GM18861 (cell line): ENCODE measurements at regions not wholly inside any gene's neighbourhood (a gene's known extent, or its start where the extent isn't known, plus 50 kb on each side); places are given as distances from the start of the nearest gene placed in this dataset.
"Not testable (repeated sequence)": the region's sequence is repeated elsewhere in the genome, so short reads cannot be mapped to it uniquely, and the experiment has no call there.

Experiments
- ATAC-seq: cut with Tn5 transposase; IDR thresholded peaks from one replicate; pipeline ENCODE4 v1.9.1; 2021; ENCODE audit not compliant: unreplicated experiment

DNA sequence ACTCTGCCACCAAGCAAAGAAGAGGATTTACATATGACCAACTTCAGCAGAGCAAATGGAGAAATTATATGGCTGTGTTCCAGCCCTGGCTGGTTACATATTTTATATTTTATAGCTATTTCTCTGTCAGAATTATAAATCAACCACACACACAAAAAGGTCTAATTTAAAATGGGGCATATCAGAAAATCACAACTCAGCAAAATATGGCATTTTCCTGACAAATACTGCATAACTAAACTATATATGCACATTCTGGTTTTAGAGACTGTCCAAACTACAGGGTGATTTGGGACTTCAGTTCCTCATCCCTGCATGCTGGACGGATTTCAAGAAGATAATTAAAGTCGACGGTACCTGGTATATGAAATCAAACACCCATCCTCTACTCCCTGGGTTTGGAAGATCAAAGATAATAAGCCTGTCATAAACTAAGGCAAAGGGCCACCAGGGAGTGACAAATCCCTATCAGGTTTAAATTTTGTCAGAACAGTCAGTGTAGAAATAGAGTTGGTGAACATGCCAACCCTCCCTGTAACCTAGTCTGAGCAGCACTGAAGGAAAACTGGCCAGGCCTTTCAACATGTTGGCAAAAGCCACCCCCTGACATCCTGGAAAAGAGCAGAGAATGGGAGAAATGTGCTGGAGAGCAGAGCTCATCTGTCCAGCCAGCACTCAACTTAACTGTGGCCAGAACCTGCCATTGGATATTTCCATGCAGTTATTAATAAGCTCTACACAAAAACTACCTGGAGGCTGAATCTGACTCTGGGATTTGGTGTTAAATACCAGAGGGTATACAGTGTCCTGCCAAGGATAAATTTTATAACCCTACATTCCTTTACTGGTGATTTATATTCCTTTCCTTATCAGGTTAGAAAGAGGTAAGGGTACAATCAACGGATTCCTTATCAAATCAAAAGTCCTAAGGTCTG is 235.7 kb downstream of the ENC1 start:
- no peak for ATAC-seq

DNA sequence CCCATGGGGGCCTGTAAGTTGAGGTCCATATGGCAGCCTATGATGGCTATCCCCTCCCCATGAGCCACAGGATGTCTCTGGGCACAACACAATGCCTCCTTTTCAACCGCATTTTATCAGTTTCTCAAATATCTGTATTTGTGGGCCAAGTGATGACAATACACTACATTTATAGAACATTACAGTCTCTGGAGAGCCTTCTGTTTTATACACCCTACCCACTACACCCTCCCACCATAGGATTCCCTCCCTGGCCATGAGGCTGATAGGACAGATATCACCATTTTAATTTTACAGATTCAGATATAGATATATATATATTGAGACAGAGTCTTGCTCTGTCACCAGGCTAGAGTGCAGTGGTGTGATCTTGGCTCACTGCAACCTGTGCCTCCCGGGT is 236.8 kb downstream of the ENC1 start:
- ATAC-seq: no peak

- ATAC-seq: no peak
These were observed 238.0 kb downstream of the ENC1 start for GRCh38 chr5:74402553-74402952.

DNA sequence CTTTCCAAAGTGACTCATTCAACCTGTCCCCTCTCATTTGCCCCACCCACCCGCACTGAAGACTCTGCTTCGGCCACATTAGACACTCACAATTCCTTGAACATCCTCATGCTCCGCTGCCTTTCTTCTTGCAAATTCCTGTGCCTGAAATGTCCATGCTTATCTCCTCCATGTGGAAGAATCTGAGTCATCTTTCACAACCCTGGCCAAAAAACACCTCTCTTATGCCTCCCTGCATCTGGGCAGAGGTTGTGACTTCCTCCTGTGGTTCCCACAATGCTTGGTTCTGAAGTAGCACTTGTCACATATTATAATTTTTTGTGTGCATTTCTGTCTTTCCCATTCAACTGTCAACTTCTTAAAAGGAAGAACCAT is 238.6 kb downstream of the ENC1 start:
- no peak for ATAC-seq

- ATAC-seq: no peak
These were observed 239.1 kb downstream of the ENC1 start for GRCh38 chr5:74401281-74401945.

DNA sequence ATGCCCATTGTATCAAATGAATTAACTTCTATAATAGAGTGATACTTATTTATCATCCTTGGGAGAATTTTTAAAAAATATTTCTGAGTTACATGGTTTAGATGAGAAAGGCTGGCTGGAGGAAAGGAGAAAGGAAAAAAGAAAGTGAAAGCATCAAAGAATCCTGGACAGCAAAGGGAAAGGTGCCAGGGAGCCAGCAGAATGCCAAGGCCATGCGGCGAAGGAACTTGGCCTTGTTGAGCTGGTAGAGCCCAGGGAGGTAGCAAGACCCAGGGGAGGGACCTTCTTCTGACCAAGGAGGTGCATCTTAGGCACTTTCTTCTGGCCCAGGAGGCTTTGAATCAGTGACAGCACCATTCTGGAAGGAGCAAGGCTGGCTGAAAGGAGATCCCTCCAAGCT is 240.5 kb downstream of the ENC1 start:
- ATAC-seq: no peak

- no peak for ATAC-seq
These were observed 243.5 kb downstream of the ENC1 start for GRCh38 chr5:74396913-74397622.

- no peak for ATAC-seq
These were observed 245.3 kb downstream of the ENC1 start for GRCh38 chr5:74394916-74395880.

DNA sequence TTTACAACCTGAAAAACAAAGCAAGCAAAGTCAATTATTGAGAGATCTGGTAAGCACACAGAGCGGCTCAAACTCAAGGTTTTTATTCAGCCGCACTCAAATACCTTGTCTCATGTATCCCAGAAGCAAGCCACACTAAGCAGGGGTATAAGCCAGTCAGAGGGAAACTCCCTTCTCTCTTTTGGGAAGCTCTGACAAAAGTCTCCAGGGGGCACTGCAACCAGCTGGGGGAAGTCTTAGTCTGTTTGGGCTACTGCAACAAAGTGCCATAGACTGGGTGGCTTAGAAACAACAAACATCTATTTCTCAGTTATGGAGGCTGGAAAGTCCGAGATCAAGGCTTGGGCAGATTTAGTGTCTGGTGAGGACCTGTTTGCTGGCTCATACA is 246.0 kb downstream of the ENC1 start:
- ATAC-seq: no peak

DNA sequence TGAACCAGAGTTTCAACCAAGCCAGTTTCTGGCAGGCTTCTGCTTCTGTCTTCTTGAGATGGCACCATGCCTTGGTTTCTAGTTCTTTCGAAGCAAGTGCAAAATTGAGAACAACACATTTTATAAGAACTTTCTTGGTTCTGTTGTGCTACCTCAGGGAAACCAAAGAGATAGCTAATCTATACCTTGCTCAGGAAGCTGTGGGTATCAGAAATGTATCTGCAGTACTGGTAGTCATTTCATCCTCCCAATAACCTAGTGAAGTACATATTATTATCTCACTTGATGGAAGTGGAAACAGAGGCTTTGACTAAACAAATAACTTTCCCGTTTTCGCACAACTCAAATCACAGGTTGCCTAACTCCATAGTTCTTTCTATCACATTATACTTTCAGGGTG is 246.6 kb downstream of the ENC1 start:
- ATAC-seq: no peak

DNA sequence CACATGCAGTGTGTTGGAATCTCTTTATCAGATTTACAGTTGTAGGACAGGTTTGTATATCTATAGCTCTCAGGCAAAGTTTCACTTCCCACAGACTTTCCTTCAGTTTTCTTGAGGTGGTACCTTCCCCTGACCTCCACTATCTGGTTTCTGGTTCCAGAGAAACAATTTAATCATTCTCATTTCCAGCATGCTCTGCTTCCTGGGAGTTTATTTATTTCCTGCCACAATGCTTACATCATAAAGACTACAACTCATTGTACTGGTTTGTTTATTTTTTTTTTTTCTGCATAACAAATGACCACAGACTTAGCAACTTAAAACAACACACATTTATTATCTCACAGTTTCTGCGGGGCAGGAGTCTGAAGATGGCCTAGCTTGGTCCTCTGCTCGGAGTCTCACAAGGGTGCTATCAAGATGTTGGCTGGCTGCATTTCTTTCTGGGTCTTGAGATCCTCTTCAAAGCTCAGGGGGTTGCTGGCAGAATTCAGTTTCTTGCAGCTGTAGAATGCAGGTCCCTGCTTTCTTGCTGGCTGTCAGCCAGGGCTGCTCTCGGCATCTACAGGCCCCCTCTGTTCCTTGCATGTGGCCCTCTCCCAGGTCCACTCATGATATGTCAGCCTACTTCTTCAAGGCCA is 247.7 kb downstream of the ENC1 start:
- ATAC-seq: no peak

DNA sequence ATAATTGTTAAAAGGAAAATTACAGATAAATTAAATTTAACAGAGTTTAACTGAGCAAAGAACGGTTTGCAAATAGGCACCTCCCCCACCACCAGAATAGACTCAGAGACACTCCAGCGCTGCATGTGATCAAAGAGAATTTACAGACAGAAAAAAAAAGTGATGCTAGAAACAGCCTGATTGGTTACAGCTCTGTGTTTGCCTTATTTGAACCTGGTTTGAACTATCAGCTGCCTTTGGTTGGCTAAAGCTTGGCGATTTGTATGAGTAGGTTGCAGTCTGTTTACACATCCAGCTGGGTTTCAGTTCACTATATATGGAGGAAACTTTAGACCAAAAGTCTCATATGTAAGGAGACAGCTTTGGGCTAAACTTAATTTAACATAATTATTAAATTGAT is 249.1 kb downstream of the ENC1 start:
- ATAC-seq: no peak

DNA sequence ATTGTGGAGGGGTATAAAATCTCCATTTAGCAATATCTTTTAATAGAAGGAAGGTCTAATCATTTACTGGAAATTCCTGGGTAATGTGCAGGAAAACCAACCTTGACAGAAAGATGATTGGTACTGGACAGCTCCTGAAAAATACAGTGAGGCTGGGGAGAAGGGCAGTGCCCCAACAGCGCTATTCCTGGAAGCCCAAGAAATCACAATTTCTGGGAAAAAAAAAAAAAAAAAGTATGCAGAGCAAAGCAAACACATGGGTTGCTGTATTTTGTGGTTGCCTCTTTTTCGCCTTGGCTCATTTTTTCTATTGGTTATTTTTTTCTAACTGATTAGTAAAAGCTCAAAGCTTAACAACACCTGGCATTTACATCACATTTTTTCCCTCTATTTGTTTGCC is 249.7 kb downstream of the ENC1 start:
- ATAC-seq: no peak

GRCh38 chr5:74390306-74390637 is 250.3 kb downstream of the ENC1 start:
- ATAC-seq: no peak

DNA sequence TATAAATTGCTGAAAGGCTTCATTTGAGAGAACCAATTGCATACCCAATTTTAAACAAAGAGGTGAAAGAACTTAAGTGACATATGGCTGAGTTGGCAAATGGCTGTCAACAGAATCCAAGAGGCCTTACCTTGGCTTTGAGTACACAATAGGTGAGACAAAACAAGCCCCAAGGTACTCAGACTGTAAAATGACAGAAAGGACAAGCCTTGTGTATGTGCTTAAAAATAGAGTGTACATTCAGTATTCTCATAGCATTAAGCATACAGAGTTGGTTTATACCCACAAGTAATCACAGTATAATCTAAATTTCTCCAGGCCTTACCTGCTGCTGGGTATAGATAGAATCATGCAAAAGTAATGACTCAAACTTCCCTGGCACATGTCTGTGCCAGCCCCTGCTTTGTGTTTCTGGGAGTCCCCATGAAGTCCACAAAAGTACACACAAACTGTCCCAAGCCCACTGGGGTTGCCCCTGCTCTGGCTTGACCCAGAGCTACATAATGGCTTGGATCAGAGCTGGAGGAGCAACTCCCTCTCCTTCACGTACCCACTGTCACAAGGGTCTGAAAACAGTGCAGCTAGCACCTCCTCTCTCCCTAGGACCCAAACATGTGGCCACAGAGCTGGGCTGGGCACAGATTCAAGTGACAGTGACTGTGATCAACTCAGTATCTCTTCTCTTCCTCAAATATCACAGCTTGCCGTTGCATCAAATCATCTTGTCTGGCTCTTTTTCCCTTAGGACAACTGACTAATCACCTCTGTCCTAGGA is 250.8 kb downstream of the ENC1 start:
- ATAC-seq: no peak

GRCh38 chr5:74388411-74388810 is 252.1 kb downstream of the ENC1 start:
- not testable (repeated sequence) for ATAC-seq

DNA sequence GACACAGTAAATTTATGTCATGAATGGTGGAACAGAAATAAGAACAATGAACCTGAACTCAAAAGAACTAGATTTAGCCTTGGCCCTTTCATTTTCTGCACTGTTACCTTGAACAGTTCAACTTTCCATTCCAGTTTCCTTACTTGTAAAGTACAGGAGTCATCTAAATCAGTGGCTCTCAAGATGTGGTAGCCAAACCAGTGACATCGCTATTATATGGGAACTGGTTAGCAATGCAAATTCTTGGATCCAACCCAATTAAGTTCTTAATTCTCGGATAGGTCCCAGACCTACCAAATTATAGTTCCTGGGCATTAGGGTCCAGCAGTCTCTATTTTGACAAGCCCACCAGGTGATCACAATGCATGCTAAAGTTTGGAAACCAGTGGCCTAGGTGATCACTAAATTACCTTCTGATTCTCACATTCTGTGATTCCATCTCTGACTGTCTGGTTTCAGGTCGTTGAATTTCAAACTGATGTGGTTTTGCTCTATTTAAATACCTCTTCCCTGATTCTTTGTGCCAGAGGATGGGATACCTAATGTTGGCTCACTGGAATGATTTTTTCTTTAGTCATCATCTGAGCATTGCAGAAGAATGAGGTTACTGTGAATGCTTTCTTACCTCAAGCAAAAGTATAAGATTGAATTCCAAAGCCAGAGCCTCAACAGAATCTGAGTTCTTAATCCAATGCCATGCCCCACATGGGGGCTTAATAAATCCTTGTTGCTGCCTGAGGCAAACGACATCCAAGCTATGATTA is 253.8 kb downstream of the ENC1 start:
- ATAC-seq: no peak

DNA sequence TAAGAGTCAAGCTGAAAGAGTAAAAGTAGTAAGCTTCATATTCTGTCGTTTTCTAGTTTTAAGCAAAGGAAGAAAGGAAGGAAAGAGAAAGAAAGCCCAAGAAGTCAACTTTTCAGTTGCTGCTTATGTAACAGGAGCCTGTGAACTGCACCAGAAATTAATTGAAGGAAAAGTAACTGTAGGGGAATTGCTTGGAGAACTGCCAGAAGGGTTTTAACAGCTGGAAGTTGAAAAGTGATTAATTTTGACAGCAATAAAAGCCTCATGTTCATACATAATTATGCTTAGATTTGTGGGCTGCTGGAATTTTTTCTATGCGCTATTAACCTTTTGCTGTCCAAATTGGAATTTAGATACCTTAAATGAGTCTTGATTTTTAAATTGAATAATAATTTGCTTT is 255.7 kb downstream of the ENC1 start:
- no peak for ATAC-seq
